Mesenchymal stem cell (in vitro differentiated cells and primary cell): ENCODE measurements at regions not wholly inside any gene's neighbourhood (a gene's known extent, or its start where the extent isn't known, plus 50 kb on each side); places are given as distances from the start of the nearest gene placed in this dataset.

Experiments used
- DNase-seq: peaks from one replicate; pipeline ENCODE4 v3.0.0-alpha.2; 2013
- H2AFZ ChIP-seq: one replicate; pipeline ENCODE4 v1.6.1; 2013; ENCODE audit warnings: low read depth, mild to moderate bottlenecking, control low read depth, inconsistent platforms, low read length, moderate library complexity
- H2AK5ac ChIP-seq: 2 replicates; pipeline ENCODE4 v1.6.1; 2013; ENCODE audit warnings: low read length, moderate library complexity, mild to moderate bottlenecking, inconsistent platforms; ENCODE audit not compliant: severe bottlenecking
- H2BK120ac ChIP-seq: one replicate; pipeline ENCODE4 v1.6.1; 2013; ENCODE audit warnings: low read depth, mild to moderate bottlenecking, inconsistent platforms, low read length, moderate library complexity
- H2BK12ac ChIP-seq, 2 experiments: one replicate each; pipeline ENCODE4 v1.6.1; 2013; ENCODE audit warnings: inconsistent platforms in 2 of 2, low read length in 2 of 2, mild to moderate bottlenecking in 2 of 2, moderate library complexity in 2 of 2, control low read depth in 1 of 2
- H2BK15ac ChIP-seq: one replicate; pipeline ENCODE4 v1.6.1; 2013; ENCODE audit warnings: mild to moderate bottlenecking, low read depth, inconsistent platforms; ENCODE audit not compliant: poor library complexity, severe bottlenecking
- H2BK5ac ChIP-seq: 2 replicates; pipeline ENCODE4 v1.6.1; 2013; ENCODE audit warnings: low read depth, mild to moderate bottlenecking, low read length, control low read depth, inconsistent platforms; ENCODE audit not compliant: poor library complexity, severe bottlenecking
- H3K14ac ChIP-seq, 2 experiments: one replicate each; pipeline ENCODE4 v1.6.1; 2013; ENCODE audit warnings: inconsistent platforms in 2 of 2, low read length in 2 of 2, control low read depth in 1 of 2, mild to moderate bottlenecking in 1 of 2, moderate library complexity in 1 of 2
- H3K18ac ChIP-seq, 2 experiments: one replicate each; pipeline ENCODE4 v1.6.1; 2013; ENCODE audit warnings: inconsistent platforms in 2 of 2, low read length in 2 of 2, control low read depth in 1 of 2, low read depth in 1 of 2, mild to moderate bottlenecking in 1 of 2
- H3K23ac ChIP-seq, 2 experiments: one replicate each; pipeline ENCODE4 v1.6.1; 2013; ENCODE audit warnings: inconsistent platforms in 2 of 2, low read length in 2 of 2, mild to moderate bottlenecking in 2 of 2, moderate library complexity in 2 of 2, control low read depth in 1 of 2
- H3K27ac ChIP-seq: 2 replicates; pipeline ENCODE4 v1.5.1; 2013; ENCODE audit warnings: mild to moderate bottlenecking, moderate library complexity, low read length, control low read depth, inconsistent platforms; ENCODE audit not compliant: poor library complexity, severe bottlenecking
- H3K27me3 ChIP-seq, 2 experiments: 2 replicates each; pipeline versions ENCODE4 v1.6.1 to v1.7.0; 2013; ENCODE audit warnings: low read length in 2 of 2, mild to moderate bottlenecking in 2 of 2, moderate library complexity in 2 of 2, control low read depth in 1 of 2, inconsistent platforms in 1 of 2; ENCODE audit not compliant: control insufficient read depth in 1 of 2, insufficient read depth in 1 of 2
- H3K36me3 ChIP-seq, 2 experiments: 2 replicates each; pipeline versions ENCODE4 v1.6.1 to v1.7.0; 2013; ENCODE audit warnings: low read length in 2 of 2, control low read depth in 1 of 2, inconsistent platforms in 1 of 2, low read depth in 1 of 2, mild to moderate bottlenecking in 1 of 2; ENCODE audit not compliant: insufficient read depth in 2 of 2, control insufficient read depth in 1 of 2
- H3K4ac ChIP-seq, 2 experiments: one replicate each; pipeline ENCODE4 v1.6.1; 2013; ENCODE audit warnings: inconsistent platforms in 2 of 2, low read length in 2 of 2, mild to moderate bottlenecking in 2 of 2, moderate library complexity in 2 of 2, control low read depth in 1 of 2, low read depth in 1 of 2
- H3K4me1 ChIP-seq: 2 replicates; pipeline ENCODE4 v1.6.1; 2013; ENCODE audit warnings: low read depth, low read length, control low read depth; ENCODE audit not compliant: control insufficient read depth, insufficient read depth
- H3K4me2 ChIP-seq: 2 replicates; pipeline ENCODE4 v1.6.1; 2013; ENCODE audit warnings: low read length, mild to moderate bottlenecking, inconsistent platforms; ENCODE audit not compliant: poor library complexity, severe bottlenecking
- H3K4me3 ChIP-seq, 2 experiments: 2 replicates each; pipeline versions ENCODE4 v1.5.1 to v1.7.0; 2013; ENCODE audit warnings: low read length in 2 of 2, mild to moderate bottlenecking in 2 of 2, control low read depth in 1 of 2, low read depth in 1 of 2; ENCODE audit not compliant: insufficient read depth in 1 of 2
- H3K79me1 ChIP-seq: replicated peaks from 2 replicates; pipeline ENCODE4 v1.6.1; 2013; ENCODE audit warnings: mild to moderate bottlenecking, control low read depth, low read length, inconsistent platforms; ENCODE audit not compliant: poor library complexity, severe bottlenecking
- H3K9ac ChIP-seq: 2 replicates; pipeline ENCODE4 v1.7.0; 2013; ENCODE audit warnings: mild to moderate bottlenecking, low read length, moderate library complexity
- H3K9me3 ChIP-seq: 2 replicates; pipeline ENCODE4 v1.7.0; 2013; ENCODE audit warnings: mild to moderate bottlenecking, low read length; ENCODE audit not compliant: control insufficient read depth
- H4K8ac ChIP-seq: one replicate; pipeline ENCODE4 v1.6.1; 2013; ENCODE audit warnings: inconsistent platforms, mild to moderate bottlenecking, low read length, moderate library complexity
- H4K91ac ChIP-seq: one replicate; pipeline ENCODE4 v1.6.1; 2013; ENCODE audit warnings: mild to moderate bottlenecking, low read length, inconsistent platforms
- WGBS: methylation state at CpG from one replicate; pipeline ENCODE4 v1.1.7; 2013; ENCODE audit warnings: mixed read lengths; 5-methylcytosine and 5-hydroxymethylcytosine counted together

DNA sequence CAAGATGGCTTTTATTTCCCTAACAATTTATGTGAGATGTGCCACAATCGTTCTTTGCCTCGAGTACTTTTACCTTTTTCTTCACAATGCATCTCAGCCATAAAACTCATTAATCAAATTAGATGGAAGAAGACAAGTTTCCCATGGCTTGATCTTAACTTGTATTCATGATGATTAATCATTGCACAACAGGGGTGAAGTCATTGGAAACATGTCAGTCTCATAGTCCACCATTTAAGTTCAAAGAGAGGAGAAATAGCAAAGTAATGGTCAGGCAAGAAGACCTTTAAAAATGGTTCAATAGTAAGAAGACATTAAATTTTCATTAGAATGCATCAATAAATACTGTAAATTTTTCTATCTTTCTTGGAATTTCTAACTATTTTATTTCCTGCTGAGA, 136.3 kb downstream of the FOXG1 start:
- Histone ChIP-seq H3K9me3 (no peaks in the 10 kb centered on the region), H3K4me3 (no peak overlapping the region), H2BK120ac (no peak overlapping the region), H3K27me3 (no peaks in the 10 kb centered on the region), H3K23ac (no peak overlapping the region), H3K4me1 (no peaks in the 10 kb centered on the region), H3K9ac (no peak overlapping the region), H2BK5ac (no peak overlapping the region), H2AFZ (no peak overlapping the region), H3K18ac (no peak overlapping the region), H2AK5ac (no peak overlapping the region), H3K36me3 (no peaks in the 10 kb centered on the region), H2BK15ac (no peak overlapping the region), H3K79me1 (no peaks in the 10 kb centered on the region), H3K14ac (no peak overlapping the region), H3K4ac (no peak overlapping the region), H4K8ac (no peak overlapping the region), H2BK12ac (no peak overlapping the region), H3K27ac (no peak overlapping the region), H3K4me2 (no peak overlapping the region), H4K91ac (no peak overlapping the region)
- no peak for DNase-seq
- no CpG with 5 or more reads among the region's 2 CpGs for WGBS

DNA sequence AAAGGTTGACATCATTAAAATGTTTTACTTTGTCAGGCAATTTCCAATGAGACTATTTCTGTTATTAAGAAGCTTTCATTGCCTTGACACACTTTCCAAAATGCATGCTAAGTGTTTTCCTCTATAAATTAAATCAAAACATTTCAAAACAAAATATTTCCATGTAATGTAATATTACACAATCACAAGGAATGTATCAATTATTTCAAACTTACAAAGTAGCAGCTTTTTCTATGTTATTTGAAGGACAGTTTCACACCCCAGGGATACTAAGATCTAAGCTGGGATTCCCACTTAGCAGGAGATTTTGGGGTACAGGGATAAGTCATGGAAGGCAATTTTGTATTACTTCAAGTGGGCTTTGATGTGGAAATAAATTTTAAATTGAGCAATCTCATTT, 144.9 kb downstream of the FOXG1 start:
- Histone ChIP-seq H3K27me3 (no peaks in the 10 kb centered on the region), H3K14ac (no peak overlapping the region), H2BK15ac (no peak overlapping the region), H2BK12ac (no peak overlapping the region), H3K36me3 (no peaks in the 10 kb centered on the region), H3K23ac (no peak overlapping the region), H3K4me3 (no peak overlapping the region), H3K4me1 (no peaks in the 10 kb centered on the region), H3K79me1 (no peaks in the 10 kb centered on the region), H3K9me3 (no peaks in the 10 kb centered on the region), H3K4ac (no peak overlapping the region), H3K9ac (no peak overlapping the region), H2BK5ac (no peak overlapping the region), H3K27ac (no peak overlapping the region), H4K91ac (no peak overlapping the region), H3K4me2 (no peak overlapping the region), H2AK5ac (no peak overlapping the region), H2AFZ (no peak overlapping the region), H3K18ac (no peak overlapping the region), H2BK120ac (no peak overlapping the region), H4K8ac (no peak overlapping the region)
- DNase-seq, result no peak

DNA sequence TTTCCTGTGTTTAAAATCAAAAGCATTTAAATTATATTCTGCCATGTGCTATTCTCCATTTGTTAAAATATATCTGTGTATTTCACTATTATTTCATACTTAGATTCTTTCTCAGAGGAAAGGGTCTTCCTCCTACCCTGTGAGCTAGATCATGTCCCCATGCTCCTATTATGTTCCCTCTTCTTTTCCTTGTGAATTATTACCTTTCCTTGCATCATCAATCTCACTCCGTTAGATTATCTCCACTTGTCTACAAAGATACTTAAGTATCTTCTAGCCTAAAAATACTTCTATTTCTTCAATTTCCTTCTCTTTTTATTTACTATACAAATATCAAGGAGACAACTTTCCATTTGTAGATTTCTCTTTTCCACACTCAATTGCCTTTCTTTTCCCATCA, 146.5 kb downstream of the FOXG1 start:
- Histone ChIP-seq H2BK5ac (no peak overlapping the region), H2BK15ac (no peak overlapping the region), H3K23ac (no peak overlapping the region), H3K27me3 (no peaks in the 10 kb centered on the region), H3K36me3 (no peaks in the 10 kb centered on the region), H2AK5ac (no peak overlapping the region), H2BK120ac (no peak overlapping the region), H3K9me3 (no peaks in the 10 kb centered on the region), H3K14ac (no peak overlapping the region), H3K4ac (no peak overlapping the region), H3K4me3 (no peak overlapping the region), H3K4me1 (no peaks in the 10 kb centered on the region), H2BK12ac (no peak overlapping the region), H4K91ac (no peak overlapping the region), H4K8ac (no peak overlapping the region), H2AFZ (no peak overlapping the region), H3K4me2 (no peak overlapping the region), H3K27ac (no peak overlapping the region), H3K9ac (no peak overlapping the region), H3K79me1 (no peaks in the 10 kb centered on the region), H3K18ac (no peak overlapping the region)
- DNase-seq, result no peak
- WGBS, result 82% methylated on average over 1 of the region's 1 CpG

DNA sequence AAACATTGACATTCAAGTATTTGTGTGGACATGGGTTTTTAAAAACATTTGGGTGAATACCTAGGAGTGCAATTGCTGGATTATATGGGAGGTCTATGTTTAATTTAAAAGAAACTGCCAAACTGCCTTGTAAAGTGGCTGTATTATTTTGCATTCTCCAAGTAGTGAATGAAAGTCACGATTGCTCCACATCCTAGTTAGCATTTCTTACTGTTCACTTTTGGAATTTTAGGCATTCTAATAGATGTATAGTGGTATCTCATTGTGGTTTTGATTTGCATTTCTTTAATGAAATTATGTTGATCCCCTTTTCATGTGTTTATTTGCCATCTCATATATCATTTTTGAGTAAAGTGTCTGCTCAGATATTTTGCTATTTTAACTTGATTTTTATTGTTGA, 159.5 kb downstream of the FOXG1 start:
- no peak overlapping the region for H3K18ac ChIP-seq
- DNase-seq, result no peak
- H3K9ac ChIP-seq, result no peak overlapping the region
- no peak overlapping the region for H3K4me3 ChIP-seq
- H2AK5ac ChIP-seq, result no peak overlapping the region
- no peak overlapping the region for H3K4ac ChIP-seq
- no peak overlapping the region for H4K8ac ChIP-seq
- no peak overlapping the region for H2AFZ ChIP-seq
- H4K91ac ChIP-seq, result no peak overlapping the region
- no peaks in the 10 kb centered on the region for H3K4me1 ChIP-seq
- H2BK12ac ChIP-seq, result no peak overlapping the region
- H3K9me3 ChIP-seq, result no peaks in the 10 kb centered on the region
- no peak overlapping the region for H3K14ac ChIP-seq
- H2BK15ac ChIP-seq, result no peak overlapping the region
- H3K4me2 ChIP-seq, result no peak overlapping the region
- no peaks in the 10 kb centered on the region for H3K79me1 ChIP-seq
- H3K23ac ChIP-seq, result no peak overlapping the region
- H2BK5ac ChIP-seq, result no peak overlapping the region
- H3K27ac ChIP-seq, result no peak overlapping the region
- H2BK120ac ChIP-seq, result no peak overlapping the region
- no peaks in the 10 kb centered on the region for H3K27me3 ChIP-seq
- no peaks in the 10 kb centered on the region for H3K36me3 ChIP-seq
- 38% methylated on average over 1 of the region's 1 CpG for WGBS
